ENCODE measurements at regions not wholly inside any gene's neighbourhood (a gene's known extent, or its start where the extent isn't known, plus 50 kb on each side); places are given as distances from the start of the nearest gene placed in this dataset. TPM values are rescaled to one million over a fixed set of nuclear protein-coding genes. Genes with fewer than 3 reads are reported as not detected.

- H4K20me1 ChIP-seq (replicated peaks; ENCODE audit: control insufficient read depth, extremely low read depth, insufficient read depth, low read length) = no peaks in the 10 kb centered on the region
- dilution Hi-C loops (cut with MboI; ENCODE audit: extremely low pct_ligation_motif_present, low sequenced_read_pairs) (no loop called here), intact Hi-C loops (cut with micrococcal nuclease) (no loop called here)
- H3K4me1 ChIP-seq (ENCODE audit: control insufficient read depth, extremely low read depth, insufficient read depth, low read length) = no peaks in the 10 kb centered on the region
- H3K9me3 ChIP-seq (replicated peaks; ENCODE audit: control insufficient read depth, insufficient read depth, low read length) = no peaks in the 10 kb centered on the region
- no peaks in the 10 kb centered on the region for H3K79me2 ChIP-seq (ENCODE audit: control insufficient read depth, insufficient read depth, low read length)
- ChIA-PET POLR2A (no interaction called here), CTCF (no interaction called here)
- no peak overlapping the region for H3K27ac ChIP-seq (ENCODE audit: insufficient read depth, low read depth, low read length)
- BruUV-seq (replicated peaks) = no TSS peak
- no peak overlapping the region for H3K4me2 ChIP-seq (ENCODE audit: insufficient read depth, low read length)
- no peaks in the 10 kb centered on the region for H3K36me3 ChIP-seq (ENCODE audit: control insufficient read depth in 2 of 2, extremely low read depth in 1 of 2, insufficient read depth in 2 of 2, low read length in 2 of 2)
- FAIRE-seq (no peak), DNase-seq (ENCODE audit: low read depth, low spot score) (no peak)
- H2AFZ ChIP-seq (ENCODE audit: low read depth, low read length) = no peak overlapping the region
- H3K4me3 ChIP-seq (replicated peaks in 1 of 3; ENCODE audit: insufficient read depth in 1 of 3, low read depth in 1 of 3, low read length in 3 of 3) = no peak overlapping the region
- TF ChIP-seq JUN (IDR thresholded peaks at IDR 0.05; ENCODE audit: borderline replicate concordance, insufficient read depth, insufficient read length, low read depth) = no peak
- TF ChIP-seq GATA2 (IDR thresholded peaks at IDR 0.05; ENCODE audit: insufficient read depth, insufficient read length, low read depth, low read length) = no peak
- TF ChIP-seq POLR2A (IDR thresholded peaks at IDR 0.05; ENCODE audit: low read depth, low read length) = no peak
- TF ChIP-seq FOS (IDR thresholded peaks at IDR 0.05; ENCODE audit: borderline replicate concordance, insufficient read depth, low read length) = no peak
- no peak for TF ChIP-seq MYC (IDR thresholded peaks at IDR 0.05; ENCODE audit: low read depth, low read length)
- no peak for TF ChIP-seq CTCF (IDR thresholded peaks at IDR 0.05; ENCODE audit: extremely low read depth in 1 of 2, insufficient read depth in 1 of 2, low read depth in 1 of 2, low read length in 2 of 2)
- no peak for TF ChIP-seq EZH2 (IDR thresholded peaks at IDR 0.05; ENCODE audit: borderline replicate concordance, low read depth, low read length, severe bottlenecking)
- no peaks in the 10 kb centered on the region for H3K9me1 ChIP-seq (replicated peaks; ENCODE audit: control insufficient read depth, extremely low read depth, insufficient read depth, low read length)
- H3K27me3 ChIP-seq (ENCODE audit: control insufficient read depth in 2 of 2, insufficient read depth in 2 of 2, low read length in 2 of 2) = no peaks in the 10 kb centered on the region
- H3K9ac ChIP-seq (replicated peaks; ENCODE audit: extremely low read depth, insufficient read depth, low read length) = no peak overlapping the region
Observed at GRCh38 chr7:21377545-21377944, 50.3 kb upstream of the SP4 start.

Small RNAs in the stretch of these regions (small RNA-seq; reads per million reads assigned to genes)
- not detected for gene RN7SL542P (ENCODE audit: insufficient read depth, insufficient read length, low read depth, low replicate concordance)

Data from endothelial cell of umbilical vein (primary cell).